ENCODE measurements at regions not wholly inside any gene's neighbourhood (a gene's known extent, or its start where the extent isn't known, plus 50 kb on each side); places are given as distances from the start of the nearest gene placed in this dataset.
"Not testable (repeated sequence)": the region's sequence is repeated elsewhere in the genome, so short reads cannot be mapped to it uniquely, and the experiment has no call there.

DNA sequence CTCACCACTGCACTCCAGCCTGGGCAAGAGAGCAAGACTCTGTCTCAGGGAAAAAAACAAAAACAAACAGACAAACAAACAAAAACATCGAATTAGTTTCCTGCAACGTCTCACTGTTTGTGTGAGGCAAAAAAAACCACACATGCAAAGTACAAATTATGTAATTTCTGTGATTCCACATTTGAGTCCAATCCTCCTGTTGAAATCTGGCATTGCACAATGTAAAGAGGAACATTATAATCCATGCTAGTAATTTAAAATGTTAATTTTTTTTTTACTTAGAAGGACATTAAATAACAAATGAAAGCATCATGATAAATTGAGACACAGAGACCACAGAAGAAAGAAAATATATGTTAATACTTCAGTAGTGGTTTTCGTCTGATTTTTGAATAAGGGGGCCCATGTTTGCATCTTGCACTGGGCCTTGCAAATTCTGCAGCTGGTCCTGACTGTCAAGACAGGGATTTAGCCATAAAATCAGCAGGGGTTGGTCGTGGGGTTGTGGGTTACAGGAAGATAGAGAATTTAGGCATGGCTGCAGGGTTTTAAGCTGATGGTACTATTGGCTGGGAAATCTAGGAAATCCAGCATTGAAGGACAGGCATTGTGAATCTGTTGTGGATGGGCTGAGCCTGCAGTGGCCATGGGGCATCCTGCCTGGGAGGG is 102.6 kb upstream of the ALDH3B2 start:
- DNase-seq (ENCODE audit: low spot score): no peak

DNA sequence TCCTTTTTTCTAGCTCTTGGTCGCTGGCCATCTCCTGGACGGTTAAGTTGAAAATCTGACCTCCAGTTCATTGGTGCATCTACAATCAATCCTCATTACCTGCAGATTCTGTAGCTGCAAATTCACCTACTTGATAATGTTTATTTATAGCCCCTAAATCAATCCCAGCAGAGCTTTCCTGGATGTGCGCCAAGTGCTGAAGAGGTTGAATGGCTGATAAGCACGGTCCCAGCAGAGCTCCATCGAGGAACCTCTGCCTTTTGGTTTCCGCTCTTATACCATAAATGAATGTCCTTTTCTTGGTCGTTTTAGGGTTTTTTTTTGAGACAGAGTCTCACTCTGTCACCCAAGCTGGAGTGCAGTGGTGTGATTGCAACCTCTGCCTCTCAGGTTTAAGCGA is 99.8 kb upstream of the ALDH3B2 start:
- DNase-seq (ENCODE audit: low spot score): not testable (repeated sequence)

DNA sequence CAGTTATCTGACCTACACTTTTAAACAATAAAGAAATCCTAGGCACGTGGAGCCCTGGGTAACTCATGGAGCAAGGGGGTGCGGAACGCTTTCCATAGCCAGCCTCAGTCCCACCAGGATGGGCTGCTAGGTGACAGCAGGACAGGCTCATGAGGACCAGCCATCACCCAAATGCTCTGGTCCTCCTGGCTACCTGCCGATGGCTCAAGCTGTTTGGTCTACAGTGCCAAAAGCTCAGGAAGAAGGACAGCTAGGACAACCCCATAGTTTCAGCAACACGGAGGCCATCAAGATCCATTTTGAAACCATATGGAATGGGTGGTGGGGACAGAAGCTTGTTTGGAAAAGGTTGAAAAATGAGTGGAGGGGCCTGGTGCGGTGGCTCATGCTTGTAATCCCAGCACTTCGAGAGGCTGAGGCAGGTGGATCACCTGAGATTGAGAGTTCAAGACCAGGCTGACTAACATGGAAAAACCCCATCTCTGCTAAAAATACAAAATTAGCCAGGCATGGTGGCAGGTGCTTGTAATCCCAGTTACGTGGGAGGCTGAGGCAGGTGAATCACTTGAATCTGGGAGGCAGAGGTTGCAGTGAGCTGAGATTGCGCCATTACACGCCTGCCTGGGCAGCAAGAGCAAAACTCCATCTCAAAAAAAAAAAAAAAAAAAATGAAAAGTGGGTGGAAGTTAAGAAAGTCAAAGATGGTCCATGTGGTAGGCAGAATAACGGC is 93.7 kb upstream of the ALDH3B2 start:
- not testable (repeated sequence) for DNase-seq (ENCODE audit: low spot score)

DNA sequence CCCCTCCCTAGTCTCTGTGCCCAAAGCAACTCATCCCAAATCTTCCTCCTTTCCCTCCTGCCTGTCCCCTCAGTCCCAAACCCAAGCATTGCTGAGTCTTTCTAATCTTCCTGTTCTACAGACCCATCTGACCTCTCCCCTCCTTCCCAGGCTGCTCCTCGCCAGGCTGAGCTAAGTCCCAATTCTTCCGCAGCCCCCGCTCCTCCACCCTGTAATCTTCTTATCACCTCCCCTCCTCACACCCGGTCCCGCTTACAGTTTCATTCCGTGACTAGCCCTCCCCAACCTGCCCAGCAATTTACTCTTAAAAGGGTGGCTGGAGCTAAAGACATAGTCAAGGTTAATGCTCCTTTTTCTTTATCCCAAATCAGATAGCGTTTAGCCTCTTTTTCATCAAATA is 86.8 kb upstream of the ALDH3B2 start:
- not testable (repeated sequence) for DNase-seq (ENCODE audit: low spot score)

DNA sequence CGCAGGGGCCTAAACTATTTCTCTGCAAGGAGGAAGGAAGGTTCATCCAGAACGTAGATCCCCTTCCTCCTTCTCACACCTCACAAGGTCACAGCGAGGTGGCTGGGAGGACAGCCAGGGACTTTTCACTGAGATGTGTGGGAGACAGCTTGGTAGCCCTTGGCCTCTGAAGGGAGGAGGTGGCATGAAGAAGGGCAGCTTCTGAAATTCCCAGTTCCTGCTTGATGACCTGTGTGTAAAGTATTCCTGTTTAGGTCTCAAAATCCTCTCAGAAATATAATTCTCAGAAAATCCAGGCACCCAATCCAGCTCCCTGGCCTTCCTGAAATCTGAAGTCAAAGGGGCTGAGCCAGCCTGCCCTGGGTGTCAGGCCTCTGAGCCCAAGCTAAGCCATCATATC is 84.9 kb upstream of the ALDH3B2 start:
- DNase-seq (ENCODE audit: low spot score): not testable (repeated sequence)

DNA sequence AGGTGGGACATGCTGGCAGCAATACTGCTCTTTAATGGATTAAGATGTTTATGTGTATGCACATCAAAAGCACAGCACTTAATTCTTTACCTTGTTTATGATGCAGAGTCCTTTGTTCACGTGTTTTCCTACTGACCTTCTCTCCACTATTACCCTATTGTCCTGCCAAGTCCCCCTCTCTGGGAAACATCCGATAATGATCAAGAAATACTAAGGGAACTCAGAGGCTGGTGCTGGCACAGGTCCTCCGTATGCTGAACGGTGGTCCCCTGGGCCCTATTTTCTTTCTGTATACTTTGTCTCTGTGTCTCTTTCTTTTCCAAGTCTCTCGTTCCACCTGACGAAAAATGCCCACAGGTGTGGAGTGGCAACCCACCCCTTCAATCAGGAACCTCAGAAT is 84.0 kb upstream of the ALDH3B2 start:
- DNase-seq (ENCODE audit: low spot score): peak; percentile 43

DNA sequence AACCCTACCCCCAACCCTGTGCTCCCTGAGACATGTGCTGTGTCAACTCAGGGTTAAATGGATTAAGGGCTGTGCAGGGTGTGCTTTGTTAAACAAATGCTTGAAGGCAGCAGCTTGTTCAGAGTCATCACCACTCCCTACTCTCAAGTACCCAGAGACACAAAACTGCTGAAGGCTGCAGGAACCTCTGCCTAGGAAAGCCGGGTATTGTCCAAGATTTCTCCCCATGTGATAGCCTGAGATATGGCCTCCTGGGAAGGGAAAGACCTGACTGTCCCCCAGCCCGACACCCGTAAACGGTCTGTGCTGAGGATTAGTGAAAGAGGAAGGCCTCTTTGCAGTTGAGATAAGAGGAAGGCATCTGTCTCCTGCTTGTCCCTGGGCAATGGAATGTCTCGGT is 83.6 kb upstream of the ALDH3B2 start:
- DNase-seq (ENCODE audit: low spot score): peak; percentile 45

DNA sequence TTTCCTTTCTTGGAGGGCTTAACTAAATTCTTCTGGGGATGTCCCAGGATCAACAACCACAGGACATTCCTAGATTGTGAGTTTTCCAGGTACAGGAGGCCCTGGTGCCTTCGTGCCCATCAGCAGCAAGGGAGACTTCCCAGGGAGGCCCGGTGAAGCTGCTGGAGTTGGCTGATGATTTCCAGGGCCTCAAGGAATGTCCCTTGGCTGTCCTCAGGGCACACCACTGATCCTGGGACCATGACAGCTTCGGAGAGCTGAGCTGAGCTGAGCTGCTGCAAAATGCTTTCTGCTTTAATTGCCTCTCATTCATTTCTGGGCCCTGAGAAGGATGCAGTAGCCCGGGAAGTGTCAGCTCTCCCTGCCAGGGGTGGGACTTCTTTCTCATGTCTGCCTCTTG is 79.4 kb upstream of the ALDH3B2 start:
- peak; percentile 18 for DNase-seq (ENCODE audit: low spot score)

DNA sequence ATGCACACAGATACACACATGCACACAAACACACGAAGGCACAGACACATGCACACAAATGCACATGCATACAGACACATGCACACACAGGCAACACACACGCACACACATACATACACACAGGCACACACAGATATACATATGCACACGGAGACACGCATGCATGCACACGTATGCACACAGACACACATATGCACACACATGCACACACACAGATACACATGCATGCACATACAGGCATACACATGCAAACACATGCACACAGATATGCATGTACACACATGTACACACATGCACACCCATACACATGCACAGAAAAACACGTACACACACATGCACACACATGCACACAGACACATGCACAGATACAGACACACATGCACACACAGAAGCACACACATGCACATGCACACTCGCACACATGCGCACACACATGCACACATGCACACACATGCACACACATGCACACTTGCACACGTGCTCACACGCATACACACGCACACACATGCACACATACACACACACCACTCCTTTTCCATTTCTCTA is 70.8 kb upstream of the ALDH3B2 start:
- DNase-seq (ENCODE audit: low spot score): no peak

DNA sequence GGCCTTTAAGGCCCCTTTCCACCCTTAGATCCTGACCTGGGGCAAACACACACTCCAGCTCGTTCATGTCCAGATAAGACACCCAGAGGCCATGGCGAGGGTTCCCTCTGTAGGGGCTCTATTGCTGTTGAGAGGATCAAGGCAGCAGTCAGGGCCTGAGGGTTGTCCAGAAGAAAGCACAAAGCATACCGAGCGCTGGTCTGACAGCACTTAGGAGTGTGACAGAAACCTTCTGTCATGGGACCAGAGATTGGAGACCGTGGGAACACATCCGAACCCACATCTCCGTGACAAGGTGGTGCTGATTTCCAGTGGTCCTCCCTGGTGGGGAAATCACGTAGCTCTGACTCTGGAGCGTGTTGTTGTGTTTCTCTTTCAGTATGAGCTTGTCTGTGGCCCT is 69.8 kb upstream of the ALDH3B2 start:
- not testable (repeated sequence) for DNase-seq (ENCODE audit: low spot score)

DNA sequence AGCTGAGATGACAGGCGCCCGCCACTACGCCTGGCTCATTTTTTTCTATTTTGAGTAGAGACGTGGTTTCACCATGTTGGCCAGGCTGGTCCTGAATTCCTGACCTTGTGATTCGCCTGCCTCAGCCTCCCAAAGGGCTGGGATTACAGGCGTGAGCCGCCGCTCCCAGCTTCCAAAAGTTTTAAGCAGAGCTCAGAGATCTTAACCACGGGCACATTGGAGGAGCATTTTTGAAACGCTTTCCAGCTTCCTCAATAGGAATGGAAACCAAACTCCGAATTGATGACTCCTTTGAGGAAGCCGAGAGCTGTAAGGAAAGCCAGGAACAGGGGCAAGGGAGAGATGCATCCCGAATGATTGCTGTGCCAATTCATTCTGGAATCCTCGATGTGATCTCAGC is 63.8 kb upstream of the ALDH3B2 start:
- DNase-seq (ENCODE audit: low spot score): peak; percentile 47

DNA sequence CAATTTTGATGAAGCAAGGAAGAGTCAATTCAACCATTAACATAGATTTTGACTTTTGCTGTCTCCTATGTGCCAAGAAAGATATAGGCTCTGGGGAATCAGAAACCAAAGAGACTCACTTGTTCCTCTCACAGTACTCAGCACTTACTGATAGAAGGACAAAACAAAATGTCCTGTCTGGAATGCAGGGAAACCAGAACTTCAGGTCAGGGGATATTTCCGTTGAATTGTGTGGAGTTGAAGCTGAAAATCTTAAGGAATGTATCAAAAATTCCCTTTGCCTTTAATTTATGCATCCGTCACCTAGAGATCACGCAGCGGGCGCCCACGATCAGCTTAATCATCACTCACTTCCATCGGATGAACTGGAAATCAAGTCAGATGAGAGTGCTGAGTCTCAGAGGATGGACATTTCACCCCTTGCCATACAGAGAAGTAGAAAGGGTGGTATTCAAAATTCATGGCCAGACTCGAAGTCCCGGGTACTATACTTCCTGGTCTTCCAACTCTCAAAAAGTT is 63.2 kb upstream of the ALDH3B2 start:
- peak; percentile 51 for DNase-seq (ENCODE audit: low spot score)

DNA sequence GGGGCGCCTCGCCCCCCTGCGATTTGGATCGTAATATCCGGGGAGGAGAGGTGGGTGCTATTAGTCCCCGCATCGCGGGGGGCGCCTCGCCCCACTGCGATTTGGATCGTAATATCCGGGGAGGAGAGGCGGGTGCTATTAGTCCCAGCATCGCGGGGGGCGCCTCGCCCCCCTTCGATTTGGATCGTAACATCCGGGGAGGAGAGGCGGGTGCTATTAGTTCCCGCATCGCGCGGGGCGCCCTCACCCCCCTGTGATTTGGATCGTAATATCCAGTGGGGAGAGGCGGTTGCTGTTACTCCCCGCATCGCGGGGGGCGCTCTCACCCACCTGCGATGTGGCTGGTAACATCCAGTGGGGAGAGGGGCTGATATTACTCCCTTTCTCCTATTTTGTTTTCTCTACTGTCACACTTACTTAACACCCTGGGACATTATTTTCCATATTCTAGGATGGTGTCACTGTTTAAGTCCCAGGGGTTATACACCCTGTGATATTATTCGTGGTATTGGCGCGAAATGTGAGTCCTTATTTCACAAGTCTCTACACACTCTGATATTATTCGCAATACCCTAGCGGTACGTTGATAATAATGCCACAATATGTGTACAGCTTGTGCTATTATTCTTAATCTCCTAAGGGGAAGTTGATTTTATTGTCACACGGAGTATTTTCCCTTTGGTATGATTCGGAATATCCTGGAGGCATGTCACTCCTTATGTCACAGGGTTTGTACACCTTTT is 57.8 kb upstream of the ALDH3B2 start:
- DNase-seq (ENCODE audit: low spot score): peak; percentile 82

DNA sequence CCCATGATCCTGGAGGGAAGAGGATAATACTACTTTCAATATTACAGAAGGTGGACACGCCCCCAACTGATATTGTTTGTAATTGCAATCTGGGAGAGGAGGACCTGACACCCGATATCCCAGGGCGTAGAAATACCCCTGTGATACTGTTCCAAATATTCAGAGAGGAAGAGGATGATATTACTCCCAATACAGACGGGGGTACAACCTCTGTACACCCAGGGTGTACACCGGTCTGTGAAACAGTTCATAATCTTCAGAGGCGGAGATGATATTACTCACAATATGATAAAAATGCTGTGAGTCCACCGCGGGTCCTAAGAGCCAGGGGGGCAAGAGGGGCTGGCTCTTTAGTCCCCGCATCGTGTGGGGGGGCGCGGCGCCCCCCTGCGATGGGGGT is 57.2 kb upstream of the ALDH3B2 start:
- DNase-seq (ENCODE audit: low spot score): no peak

DNA sequence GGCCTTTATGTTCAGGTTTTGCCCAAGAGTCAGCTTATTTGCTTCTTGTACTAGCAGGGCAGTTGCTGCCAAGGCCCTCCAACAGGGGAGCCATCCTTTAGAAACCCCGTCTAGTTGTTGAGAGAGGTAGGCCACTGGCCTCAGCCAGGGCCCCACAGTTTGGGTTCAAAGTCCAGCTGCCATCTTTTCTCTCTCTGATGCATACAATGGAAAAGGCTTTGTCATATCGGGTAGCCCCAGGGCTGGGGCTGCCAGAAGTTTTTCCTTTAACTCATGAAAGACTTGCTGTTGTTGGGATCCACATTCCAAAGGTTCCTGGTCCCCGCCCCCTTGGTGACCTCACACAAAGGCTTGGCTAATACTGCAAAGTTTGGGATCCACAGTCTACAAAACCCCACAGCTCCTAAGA is 53.7 kb upstream of the ALDH3B2 start:
- peak; percentile 26 for DNase-seq (ENCODE audit: low spot score)

DNA sequence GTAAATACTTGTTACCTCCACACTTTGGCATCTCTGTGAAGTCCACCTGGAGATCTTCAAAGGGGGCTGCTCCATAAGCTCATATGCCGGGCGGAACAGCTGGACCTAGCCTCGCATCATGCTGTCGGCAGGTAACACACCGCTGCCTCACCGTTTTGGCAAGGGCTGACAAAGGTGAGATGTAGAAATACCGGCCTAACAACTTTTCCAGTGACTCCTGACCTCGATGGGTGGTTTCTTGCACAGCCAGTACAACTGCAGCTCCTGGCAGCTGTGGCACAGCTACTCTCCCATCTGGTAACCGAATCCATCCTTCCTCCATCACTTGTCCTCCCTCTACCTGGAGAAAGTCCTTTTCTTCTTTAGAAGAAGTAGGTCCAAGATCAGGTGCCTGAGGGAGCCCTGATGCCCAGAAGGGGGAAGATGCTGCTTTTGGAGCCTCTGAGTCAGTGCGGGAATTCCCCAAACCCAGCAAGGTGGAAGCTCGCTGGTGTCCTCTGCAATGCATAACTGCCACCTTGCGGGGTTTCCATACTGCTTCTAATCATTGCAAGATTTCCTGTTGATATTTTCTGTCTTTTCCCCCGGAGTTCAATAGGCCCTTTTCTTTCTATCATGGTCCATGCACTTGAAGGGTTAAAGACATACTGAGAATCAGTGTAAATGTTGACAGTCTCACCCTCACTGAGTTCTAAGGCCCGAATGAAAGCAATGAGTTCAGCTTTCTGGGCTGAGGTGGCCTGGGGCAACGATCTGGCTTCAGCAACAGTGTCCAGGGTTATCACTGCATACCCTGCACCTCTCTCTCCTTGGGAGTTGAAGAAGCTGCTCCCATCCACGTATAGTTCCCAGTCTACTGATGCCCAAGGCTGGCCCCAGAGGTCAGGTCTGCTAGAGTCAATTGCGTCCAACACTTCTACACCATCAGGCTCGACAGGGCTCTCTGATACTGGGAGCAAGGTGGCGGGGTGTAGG is 52.9 kb upstream of the ALDH3B2 start:
- DNase-seq (ENCODE audit: low spot score): peak; percentile 62

Data from mesenteric fat pad (tissue), 1 donor.